NT2/D1 (cell line): ENCODE measurements at regions not wholly inside any gene's neighbourhood (a gene's known extent, or its start where the extent isn't known, plus 50 kb on each side); places are given as distances from the start of the nearest gene placed in this dataset.

Experiments
- SUZ12 ChIP-seq: IDR thresholded peaks from 2 replicates; pipeline ENCODE4 v1.6.1; 2011; ENCODE audit not compliant: insufficient read length, insufficient read depth; ENCODE audit errors: extremely low read depth
- YY1 ChIP-seq: IDR thresholded peaks from 2 replicates; pipeline ENCODE4 v1.6.1; 2011; ENCODE audit not compliant: insufficient read length, insufficient read depth

DNA sequence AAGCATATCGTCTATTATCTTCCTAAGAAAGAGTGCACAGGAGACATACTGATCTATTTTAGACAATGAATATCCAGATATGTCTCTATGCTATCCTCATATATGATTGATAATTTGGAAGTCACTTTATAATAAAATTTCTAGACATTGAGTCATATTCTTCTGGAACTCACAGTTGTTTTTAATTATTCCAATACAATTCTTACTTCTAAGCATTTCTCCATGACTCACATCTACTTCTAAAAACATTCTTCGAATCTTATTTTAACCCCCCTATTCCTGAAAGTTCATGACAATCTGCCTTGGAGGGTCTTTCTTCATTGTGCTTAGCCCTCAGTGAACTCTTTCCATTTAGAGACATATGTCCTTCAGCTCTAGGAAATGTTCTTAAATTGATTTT lies 368.1 kb downstream of the MDFIC start:
- no peak for TF ChIP-seq SUZ12
- TF ChIP-seq YY1, result no peak
